Daoy (cell line): ENCODE measurements at regions not wholly inside any gene's neighbourhood (a gene's known extent, or its start where the extent isn't known, plus 50 kb on each side); places are given as distances from the start of the nearest gene placed in this dataset.

Experiments
- DNase-seq: peaks from one replicate; pipeline ENCODE4 v3.0.0-alpha.2; 2015; ENCODE audit warnings: low read depth

GRCh38 chr22:25350551-25350971 is 131.1 kb downstream of the CRYBB2 start:
- no peak for DNase-seq

- no peak for DNase-seq
Observed at GRCh38 chr22:25351631-25352293, 132.3 kb downstream of the CRYBB2 start.

GRCh38 chr22:25352294-25352680 is 132.8 kb downstream of the CRYBB2 start:
- no peak for DNase-seq

GRCh38 chr22:25353516-25354445 is 134.3 kb downstream of the CRYBB2 start:
- DNase-seq: no peak

- DNase-seq: no peak
Observed at GRCh38 chr22:25354456-25354855, 135.0 kb downstream of the CRYBB2 start.

- DNase-seq: no peak
Observed at GRCh38 chr22:25357132-25357455, 137.7 kb downstream of the CRYBB2 start.

- DNase-seq: no peak
Observed at GRCh38 chr22:25357606-25358420, 138.4 kb downstream of the CRYBB2 start.

DNA sequence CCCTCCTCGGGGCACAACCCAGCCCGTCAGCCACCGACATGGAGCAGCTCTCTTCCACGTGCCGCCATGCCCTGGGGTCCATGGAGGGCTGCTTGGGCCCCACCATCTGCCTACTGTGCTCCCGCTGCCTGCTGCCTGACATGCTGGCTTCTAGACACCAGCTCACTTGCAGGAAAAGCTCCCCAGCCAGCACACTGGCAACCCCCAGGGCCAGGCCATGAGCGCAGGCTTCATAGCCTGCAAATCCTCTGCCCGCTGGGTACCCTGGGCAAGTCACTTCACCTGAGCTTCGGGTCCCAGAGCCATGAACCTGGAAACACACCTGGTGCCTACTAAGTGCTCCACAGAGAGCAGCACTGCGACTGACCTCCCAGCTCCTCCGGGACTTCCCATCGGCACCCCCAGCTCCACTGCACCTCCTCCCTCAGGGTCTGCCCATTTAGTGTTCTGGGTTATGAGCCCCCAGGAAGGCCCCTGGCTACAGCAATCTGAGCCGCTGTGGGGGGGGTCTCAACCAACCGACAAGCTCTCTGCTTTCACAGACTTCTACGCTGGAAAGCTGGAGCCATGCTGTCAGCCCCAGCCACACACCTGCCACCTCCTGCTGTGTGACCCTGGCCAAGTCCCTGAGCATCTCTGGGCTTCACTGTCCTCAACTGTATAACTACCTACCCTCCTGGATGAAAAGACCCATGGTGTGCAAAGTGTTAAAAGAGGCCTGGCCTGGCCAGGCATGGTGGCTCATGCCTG is 139.2 kb downstream of the CRYBB2 start:
- no peak for DNase-seq

DNA sequence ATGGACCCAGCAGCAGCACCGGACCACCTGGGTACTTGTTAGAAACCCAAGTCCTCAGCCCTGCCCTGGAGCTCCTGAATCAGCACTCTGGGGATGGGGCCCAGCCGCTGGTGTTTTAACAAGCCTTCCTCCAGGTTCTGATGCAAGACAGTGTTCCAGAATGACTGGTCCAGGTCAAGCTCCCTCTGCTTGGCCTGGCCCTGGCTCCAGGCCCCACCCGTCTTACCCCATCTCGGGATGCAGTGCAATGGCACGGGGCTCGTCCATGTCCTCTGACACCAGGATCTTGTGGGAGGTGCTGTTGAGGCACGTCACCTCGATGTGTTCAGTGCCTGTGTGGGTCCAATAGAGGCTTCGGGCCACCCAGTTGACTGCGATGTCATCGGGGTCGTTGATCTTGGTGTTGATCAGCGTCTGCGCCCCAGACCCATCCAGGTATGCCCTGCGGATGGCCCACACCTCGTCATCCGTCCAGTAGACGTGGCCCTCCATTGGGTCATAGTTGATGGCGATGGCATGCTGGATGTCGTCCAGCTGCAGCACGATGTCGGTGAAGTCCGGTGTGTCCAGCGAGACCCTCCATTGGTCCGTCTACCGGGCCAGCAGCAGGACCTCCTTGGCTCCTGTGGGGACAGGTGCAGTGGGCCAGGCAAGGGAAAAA is 140.3 kb downstream of the CRYBB2 start:
- no peak for DNase-seq

DNA sequence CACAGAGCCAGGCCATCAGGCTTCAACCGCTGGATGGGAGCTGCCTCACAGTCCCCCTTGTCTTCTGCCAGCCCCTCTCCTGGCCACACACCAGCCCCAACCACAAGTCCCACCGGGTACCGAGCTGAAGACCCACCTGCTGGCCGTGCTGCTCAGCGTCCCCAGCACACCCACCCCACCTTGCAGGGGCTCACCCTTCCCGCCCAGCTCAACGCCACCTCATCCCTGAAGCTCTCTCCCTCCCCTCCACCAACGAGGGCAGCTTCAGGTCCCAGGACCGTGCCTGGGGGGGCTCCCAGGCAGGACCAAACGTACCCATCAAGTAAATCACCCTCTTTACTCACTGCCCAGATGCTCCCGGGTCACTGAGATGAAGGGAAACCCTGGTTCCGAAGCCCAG is 141.0 kb downstream of the CRYBB2 start:
- no peak for DNase-seq

- DNase-seq: no peak
Observed at GRCh38 chr22:25360891-25361645, 141.6 kb downstream of the CRYBB2 start.

DNA sequence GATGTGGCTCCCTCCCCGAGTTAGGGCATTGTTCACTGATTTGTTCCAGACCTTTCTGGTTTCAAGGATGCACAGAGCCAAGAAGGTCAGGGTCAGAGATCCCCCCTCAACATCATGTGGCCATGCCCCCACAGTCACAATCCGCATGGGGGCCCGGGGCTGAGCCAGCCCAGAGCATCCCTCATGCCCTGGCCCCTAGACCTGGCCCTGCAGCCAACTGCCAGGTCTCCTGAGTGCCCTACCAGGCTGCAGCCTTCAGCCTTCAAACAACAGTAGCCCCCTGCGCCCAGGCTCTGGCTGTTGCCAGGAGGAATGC is 142.4 kb downstream of the CRYBB2 start:
- no peak for DNase-seq

- DNase-seq: peak; percentile 49
Observed at GRCh38 chr22:25362215-25362882, 142.9 kb downstream of the CRYBB2 start.

- no peak for DNase-seq
Observed at GRCh38 chr22:25362883-25363240, 143.4 kb downstream of the CRYBB2 start.

GRCh38 chr22:25363474-25363873 is 144.0 kb downstream of the CRYBB2 start:
- no peak for DNase-seq

DNA sequence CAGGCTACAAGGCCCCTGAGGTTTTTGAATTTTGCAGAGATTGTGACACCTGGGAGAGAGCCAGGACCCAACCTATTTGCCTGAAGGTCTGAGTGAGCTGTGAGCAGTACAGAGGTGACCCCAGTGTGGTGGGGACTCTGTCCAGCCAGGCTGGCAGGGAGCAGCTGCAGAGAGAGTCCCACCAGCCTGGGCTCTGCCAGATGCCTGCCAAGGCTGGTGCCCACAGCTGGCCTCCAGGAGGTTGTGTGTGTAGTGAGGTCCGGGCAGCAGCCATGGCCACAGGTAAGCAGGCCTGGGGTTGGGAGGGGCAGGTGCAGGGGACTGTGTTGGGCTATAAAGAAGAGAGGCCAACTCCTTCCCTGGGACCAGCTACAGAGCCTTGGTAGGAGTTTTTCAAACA is 144.8 kb downstream of the CRYBB2 start:
- no peak for DNase-seq

DNA sequence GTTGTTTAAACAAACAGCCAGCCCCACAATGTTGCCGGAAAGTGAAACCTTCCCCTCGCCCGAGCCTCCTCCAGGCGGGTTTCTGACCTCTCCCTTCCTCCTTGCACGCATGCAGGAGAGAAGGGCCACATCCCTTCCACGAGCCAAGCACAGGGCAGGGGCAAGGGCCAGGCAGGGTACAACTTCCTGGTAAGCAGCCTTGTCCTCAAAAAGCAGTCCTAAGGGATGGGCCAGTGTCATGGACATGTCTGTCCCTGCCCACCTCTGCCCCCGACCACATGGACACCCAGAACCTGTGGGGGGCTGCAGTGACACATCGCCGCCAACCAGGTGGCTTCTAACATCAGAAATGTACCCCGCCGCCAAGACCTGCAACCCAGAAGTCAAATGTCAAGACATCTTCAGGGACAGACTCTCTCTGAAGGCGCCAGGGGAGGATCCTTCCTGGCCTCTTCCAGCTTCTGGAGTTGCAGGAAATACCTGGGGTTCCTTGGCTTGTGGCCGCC is 145.3 kb downstream of the CRYBB2 start:
- DNase-seq: no peak

- DNase-seq: no peak
Observed at GRCh38 chr22:25365491-25366261, 146.2 kb downstream of the CRYBB2 start.

GRCh38 chr22:25366408-25366807 is 147.0 kb downstream of the CRYBB2 start:
- DNase-seq: no peak
